Activated naive CD4-positive, alpha-beta T cell treated with anti-CD3 and anti-CD28 coated beads, Interleukin-2, amount 10 ng/mL, durations not matched to agents 7 days and 5 days (primary cell): ENCODE measurements at regions not wholly inside any gene's neighbourhood (a gene's known extent, or its start where the extent isn't known, plus 50 kb on each side); places are given as distances from the start of the nearest gene placed in this dataset.

Experiments used
- CTCF ChIA-PET: fragments of 350-600 bp; sonication (Branson Sonifier 250); formaldehyde crosslinking; loops from one replicate; lab custom pipeline; 2021; ENCODE audit warnings: antibody characterized with exemption; lab: Charles Lee
- DNase-seq: peaks from one replicate; pipeline ENCODE4 v3.0.0-alpha.2; 2020
- H3K27ac Mint-ChIP-seq: one replicate; pipeline ENCODE4 v1.8.0; 2021; ENCODE audit warnings: mild to moderate bottlenecking, moderate library complexity, mixed read lengths
- H3K27me3 Mint-ChIP-seq: one replicate; pipeline ENCODE4 v1.8.0; 2021; ENCODE audit warnings: mild to moderate bottlenecking, mixed read lengths
- H3K36me3 Mint-ChIP-seq: one replicate; pipeline ENCODE4 v1.8.0; 2021; ENCODE audit warnings: mixed read lengths
- H3K4me1 Mint-ChIP-seq: one replicate; pipeline ENCODE4 v1.8.0; 2021; ENCODE audit warnings: mixed read lengths
- H3K4me3 Mint-ChIP-seq: one replicate; pipeline ENCODE4 v1.8.0; 2021; ENCODE audit warnings: mild to moderate bottlenecking, moderate library complexity, mixed read lengths
- H3K9me3 Mint-ChIP-seq: one replicate; pipeline ENCODE4 v1.8.0; 2021; ENCODE audit warnings: mixed read lengths

DNA sequence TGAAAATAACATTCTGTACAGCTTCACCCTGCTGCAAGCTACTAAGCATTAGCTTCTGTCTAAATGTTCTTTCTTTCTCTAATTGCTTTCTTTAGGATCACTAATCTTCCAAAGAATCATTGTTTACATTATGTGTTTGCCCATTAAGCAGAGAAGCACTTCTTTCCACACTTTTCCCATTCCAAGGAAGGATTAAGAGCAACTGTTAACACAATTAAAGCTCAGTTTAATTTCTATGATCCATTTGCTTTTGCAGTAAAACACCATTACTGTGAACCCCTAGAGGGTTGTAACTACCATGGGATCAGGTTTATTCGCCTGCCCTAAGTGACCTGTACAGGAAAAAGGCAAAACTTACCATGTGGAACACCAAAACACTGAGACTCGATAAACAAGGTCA is 125.8 kb upstream of the ZNF385D start:
- no peaks in the 10 kb centered on the region for H3K36me3 Mint-ChIP-seq
- no peak overlapping the region for H3K4me3 Mint-ChIP-seq
- no peak overlapping the region for H3K27ac Mint-ChIP-seq
- CTCF ChIA-PET, result no interaction called here
- peaks cover 9% of the 10 kb centered on the region for H3K9me3 Mint-ChIP-seq
- H3K27me3 Mint-ChIP-seq, result no peaks in the 10 kb centered on the region
- H3K4me1 Mint-ChIP-seq, result no peaks in the 10 kb centered on the region
- DNase-seq, result no peak

DNA sequence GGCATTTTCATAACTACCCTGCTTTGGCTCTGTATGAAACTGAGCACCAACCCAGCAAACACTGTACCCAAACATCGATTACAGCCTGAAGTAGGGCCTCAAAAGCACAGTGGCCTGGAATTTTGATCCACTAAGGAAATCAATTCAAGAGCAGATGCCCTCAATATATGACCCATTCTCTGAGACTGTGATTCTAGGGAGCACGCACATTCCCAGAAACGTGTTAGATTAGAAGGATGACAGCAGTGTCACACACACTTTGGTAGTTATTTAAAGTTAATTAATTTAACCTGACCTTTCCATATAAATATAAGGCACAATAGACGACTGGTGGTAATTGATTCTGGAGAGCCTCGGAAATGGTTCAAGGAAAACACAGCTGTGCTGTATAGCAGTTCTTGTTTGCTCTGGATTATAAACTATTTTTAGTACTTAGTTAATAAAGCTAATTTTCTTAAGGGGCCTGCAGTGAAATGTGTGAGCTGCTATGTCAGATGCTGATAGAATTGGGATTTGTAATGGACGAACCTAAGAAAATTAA is 126.3 kb upstream of the ZNF385D start:
- Mint-ChIP-seq H3K27me3 (no peaks in the 10 kb centered on the region), H3K4me1 (no peaks in the 10 kb centered on the region), H3K36me3 (no peaks in the 10 kb centered on the region), H3K4me3 (no peak overlapping the region), H3K9me3 (peaks cover 9% of the 10 kb centered on the region), H3K27ac (no peak overlapping the region)
- no peak for DNase-seq
- CTCF ChIA-PET, result no interaction called here

DNA sequence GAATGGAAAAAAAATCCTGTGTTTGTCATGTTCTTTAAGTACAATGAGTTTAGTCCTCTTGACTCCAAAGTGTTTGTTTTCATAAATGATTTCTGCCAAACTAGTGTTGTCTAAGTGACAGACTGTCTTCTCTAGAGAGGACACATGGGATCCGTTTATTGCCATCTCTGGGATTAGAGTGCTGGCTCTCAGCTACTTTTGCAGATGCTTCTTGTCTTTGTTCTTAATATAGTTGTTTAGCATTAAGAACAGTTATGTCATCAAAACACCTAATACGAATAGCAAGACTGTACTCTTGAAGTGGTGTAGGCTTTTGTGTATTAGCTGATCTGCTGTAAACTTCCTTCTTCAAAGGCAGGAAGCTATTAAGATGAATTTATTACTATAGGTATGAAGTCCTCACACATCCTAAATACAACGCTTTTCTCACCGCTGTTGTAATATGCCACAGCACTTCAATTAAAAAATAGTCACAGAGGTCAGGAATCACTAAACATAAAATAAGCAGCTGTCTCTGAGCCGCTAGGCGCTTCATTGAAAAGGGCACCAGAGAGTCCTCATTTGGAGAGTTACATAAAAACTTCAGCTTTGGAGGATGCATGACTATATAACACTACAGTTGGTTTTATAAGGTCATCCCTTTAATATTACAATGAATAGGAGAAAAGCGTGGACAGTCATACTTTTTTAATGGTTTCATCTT is 128.3 kb upstream of the ZNF385D start:
- CTCF ChIA-PET, result no interaction called here
- no peaks in the 10 kb centered on the region for H3K36me3 Mint-ChIP-seq
- H3K27me3 Mint-ChIP-seq, result no peaks in the 10 kb centered on the region
- H3K27ac Mint-ChIP-seq, result no peak overlapping the region
- no peak overlapping the region for H3K4me3 Mint-ChIP-seq
- H3K9me3 Mint-ChIP-seq, result peaks cover 9% of the 10 kb centered on the region
- H3K4me1 Mint-ChIP-seq, result no peaks in the 10 kb centered on the region
- no peak for DNase-seq

DNA sequence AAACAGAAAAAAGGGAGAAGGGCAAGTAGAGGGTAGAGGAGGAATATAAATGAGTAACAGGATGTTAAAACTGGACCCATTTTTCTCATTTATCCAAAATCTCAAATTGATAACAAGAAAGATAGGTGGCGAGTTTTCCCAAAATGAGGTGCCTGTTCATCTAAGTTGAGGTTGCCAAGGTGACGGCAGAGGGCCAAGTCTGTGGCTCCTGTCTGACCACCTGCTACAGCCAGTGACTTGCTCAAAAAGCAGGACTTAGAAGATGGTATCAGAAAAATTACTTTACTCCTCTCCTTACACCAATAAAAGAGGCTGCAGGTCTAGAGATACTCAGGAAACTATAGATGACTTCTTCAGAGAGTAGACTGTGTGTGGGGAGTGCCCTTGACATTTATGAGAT is 137.6 kb upstream of the ZNF385D start:
- CTCF ChIA-PET, result no interaction called here
- no peak for DNase-seq
- Mint-ChIP-seq H3K4me1 (no peaks in the 10 kb centered on the region), H3K36me3 (no peaks in the 10 kb centered on the region), H3K27me3 (no peaks in the 10 kb centered on the region), H3K9me3 (no peaks in the 10 kb centered on the region), H3K4me3 (no peak overlapping the region), H3K27ac (no peak overlapping the region)

DNA sequence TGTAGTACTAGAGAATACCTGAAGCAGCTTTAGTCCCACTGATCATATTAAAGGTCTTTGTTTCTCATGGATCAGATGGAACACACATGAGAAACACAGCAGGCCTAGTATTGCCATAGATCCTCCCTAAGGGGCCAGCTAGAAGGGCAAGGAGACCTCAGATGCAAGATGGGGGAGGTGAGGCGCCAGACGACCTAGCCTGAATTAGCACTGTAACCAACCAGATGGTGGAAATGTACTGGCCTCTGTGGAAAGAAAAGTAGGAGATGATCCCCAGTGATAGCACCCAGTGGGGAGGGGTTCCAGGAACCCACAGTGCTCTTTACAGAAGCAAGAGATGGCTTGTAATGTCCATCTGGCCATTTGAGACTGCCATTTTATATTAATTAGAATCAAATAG is 138.2 kb upstream of the ZNF385D start:
- Mint-ChIP-seq H3K27me3 (no peaks in the 10 kb centered on the region), H3K9me3 (no peaks in the 10 kb centered on the region), H3K4me1 (no peaks in the 10 kb centered on the region), H3K36me3 (no peaks in the 10 kb centered on the region), H3K27ac (no peak overlapping the region), H3K4me3 (no peak overlapping the region)
- CTCF ChIA-PET, result no interaction called here
- DNase-seq, result no peak

DNA sequence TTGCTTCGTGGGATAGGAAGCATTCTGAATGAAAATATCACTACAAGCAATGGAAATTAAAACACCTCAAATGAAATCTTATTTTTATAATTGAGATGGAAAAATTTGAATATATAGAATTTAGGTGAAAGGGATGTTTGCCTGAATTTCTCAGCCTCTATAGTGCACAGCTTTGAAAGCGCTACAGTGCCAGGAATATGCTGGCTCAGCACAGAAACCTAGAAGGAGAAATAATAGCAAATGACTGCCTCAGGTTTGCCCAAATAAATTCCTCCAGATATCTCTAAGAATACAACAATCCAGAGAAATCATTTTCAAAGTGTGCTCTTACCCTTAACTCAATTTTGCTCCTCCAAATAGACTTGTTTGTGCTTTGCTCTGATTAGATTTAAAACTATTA is 141.1 kb upstream of the ZNF385D start:
- Mint-ChIP-seq H3K4me1 (no peaks in the 10 kb centered on the region), H3K4me3 (no peak overlapping the region), H3K36me3 (no peaks in the 10 kb centered on the region), H3K27ac (no peak overlapping the region), H3K9me3 (no peaks in the 10 kb centered on the region), H3K27me3 (no peaks in the 10 kb centered on the region)
- CTCF ChIA-PET, result no interaction called here
- DNase-seq, result no peak

DNA sequence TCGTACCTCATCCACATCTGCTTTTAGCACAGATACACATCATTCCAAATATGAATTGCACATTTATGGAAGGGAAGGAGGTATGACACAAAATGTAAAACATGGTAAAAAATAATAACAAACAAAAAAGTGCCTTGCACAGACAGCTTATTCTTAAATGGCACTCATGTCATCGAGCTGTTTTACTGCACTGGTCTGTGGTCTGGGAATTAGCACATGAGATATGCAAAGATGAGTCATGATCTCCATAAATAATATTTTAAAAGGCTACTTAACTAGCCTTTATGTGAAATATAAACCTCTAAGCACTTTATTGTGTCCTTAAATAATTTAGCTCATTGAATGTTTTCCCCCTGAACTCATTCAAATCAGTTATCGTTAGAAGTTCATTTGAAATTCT is 142.2 kb upstream of the ZNF385D start:
- no peak for DNase-seq
- Mint-ChIP-seq H3K27ac (no peak overlapping the region), H3K36me3 (no peaks in the 10 kb centered on the region), H3K27me3 (no peaks in the 10 kb centered on the region), H3K9me3 (no peaks in the 10 kb centered on the region), H3K4me3 (no peak overlapping the region), H3K4me1 (no peaks in the 10 kb centered on the region)
- CTCF ChIA-PET, result no interaction called here

DNA sequence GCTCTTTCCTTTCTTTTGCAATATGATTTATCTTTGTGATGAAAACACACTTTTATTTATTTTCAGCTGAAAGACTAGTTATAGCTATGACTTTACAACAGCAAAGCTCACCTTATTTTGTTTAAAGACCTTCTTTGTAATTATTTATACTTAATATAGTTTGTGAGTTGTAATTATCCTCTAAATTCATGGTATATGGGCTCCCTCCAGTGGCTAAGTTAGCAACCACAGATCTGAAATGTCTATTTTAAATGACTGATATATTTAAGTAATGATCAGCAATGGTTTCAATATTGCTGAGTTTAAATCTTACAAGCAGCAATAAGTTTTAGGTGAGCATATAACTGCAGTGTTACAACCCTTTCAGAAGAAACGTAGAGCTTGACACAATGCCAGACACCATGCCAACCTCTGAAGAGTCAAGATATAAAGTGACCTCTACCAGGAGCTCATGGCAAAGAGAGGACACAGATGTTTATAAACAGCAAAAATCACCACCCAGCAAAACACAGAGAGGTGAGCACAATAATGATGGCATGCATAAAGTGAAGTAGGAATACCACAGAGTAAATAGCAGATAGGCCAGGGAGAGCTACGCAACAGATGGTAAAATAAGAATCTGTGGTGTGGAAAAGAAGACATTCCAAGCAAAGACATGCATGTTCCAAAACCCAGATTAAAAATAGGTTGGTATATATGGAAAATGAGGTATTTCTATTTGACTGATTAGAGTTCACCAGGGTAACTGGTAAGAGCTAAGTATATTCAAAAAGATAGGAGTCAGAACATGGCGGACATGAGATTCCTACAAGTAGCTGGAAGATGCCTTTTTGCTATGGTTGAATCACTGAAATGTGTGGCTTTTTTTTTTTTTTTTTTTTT is 143.7 kb upstream of the ZNF385D start:
- Mint-ChIP-seq H3K27me3 (no peaks in the 10 kb centered on the region), H3K27ac (no peak overlapping the region), H3K4me3 (no peak overlapping the region), H3K36me3 (no peaks in the 10 kb centered on the region), H3K4me1 (no peaks in the 10 kb centered on the region), H3K9me3 (no peaks in the 10 kb centered on the region)
- CTCF ChIA-PET, result no interaction called here
- DNase-seq, result no peak

DNA sequence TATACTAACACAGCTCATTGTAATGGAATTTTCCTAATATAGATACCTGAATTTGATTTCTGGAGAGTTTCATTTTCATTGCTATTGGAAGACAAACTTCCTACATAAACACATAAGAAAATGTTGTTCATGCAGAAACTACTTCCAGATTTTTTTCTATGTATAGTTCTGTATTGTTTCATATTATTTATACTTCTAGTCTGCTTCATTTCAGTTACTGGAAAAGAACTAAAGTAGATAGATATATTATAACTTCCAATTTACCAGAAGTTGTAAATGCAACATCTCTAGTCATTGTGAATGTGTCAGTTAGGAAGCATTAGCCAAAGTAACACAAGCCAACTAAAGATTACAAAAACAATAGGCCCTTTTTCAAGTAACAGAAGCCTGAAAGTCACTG is 147.3 kb upstream of the ZNF385D start:
- DNase-seq, result no peak
- H3K4me1 Mint-ChIP-seq, result no peaks in the 10 kb centered on the region
- CTCF ChIA-PET, result no interaction called here
- H3K9me3 Mint-ChIP-seq, result no peaks in the 10 kb centered on the region
- H3K27ac Mint-ChIP-seq, result no peak overlapping the region
- H3K4me3 Mint-ChIP-seq, result no peak overlapping the region
- H3K27me3 Mint-ChIP-seq, result no peaks in the 10 kb centered on the region
- H3K36me3 Mint-ChIP-seq, result no peaks in the 10 kb centered on the region

DNA sequence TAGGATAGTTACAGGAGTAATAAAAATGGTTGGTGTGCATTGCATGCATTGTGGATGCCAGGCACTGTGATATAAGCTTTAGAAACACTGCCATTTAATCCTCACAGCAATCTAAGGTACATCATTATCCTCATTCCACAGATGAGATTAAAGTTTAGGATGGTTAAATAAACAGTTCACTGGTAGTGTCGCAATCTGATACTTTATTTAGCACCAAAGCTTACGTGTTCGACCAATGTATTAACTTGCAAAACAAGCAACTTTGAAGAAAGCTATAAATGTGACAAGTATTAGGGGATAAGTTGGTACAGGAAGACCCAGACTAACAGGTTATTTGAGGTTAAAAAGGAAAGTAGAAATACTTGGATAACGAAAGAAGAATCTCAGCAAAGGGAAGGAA is 150.5 kb upstream of the ZNF385D start:
- H3K4me1 Mint-ChIP-seq, result no peaks in the 10 kb centered on the region
- no peak overlapping the region for H3K27ac Mint-ChIP-seq
- no peak overlapping the region for H3K4me3 Mint-ChIP-seq
- DNase-seq, result no peak
- H3K27me3 Mint-ChIP-seq, result no peaks in the 10 kb centered on the region
- no peaks in the 10 kb centered on the region for H3K9me3 Mint-ChIP-seq
- no peaks in the 10 kb centered on the region for H3K36me3 Mint-ChIP-seq
- CTCF ChIA-PET, result no interaction called here

DNA sequence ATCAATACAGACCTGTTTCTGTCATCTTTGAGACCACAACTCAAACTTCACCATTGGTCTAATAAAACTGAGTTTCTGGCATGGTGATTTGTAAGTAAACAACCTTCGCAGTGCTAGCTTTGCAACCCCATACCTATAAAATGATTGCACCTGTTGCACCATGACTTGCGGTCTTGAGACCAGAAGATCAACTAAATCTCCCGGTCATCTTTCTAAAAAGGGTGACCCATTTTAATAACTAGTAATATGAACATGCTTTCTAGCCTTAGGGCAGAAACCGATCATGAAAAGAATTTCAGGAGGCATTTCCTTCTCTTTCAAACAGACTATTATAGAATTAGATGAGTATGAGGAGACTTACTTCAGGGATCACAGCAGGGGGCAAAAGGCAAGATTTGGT is 151.9 kb upstream of the ZNF385D start:
- no peaks in the 10 kb centered on the region for H3K27me3 Mint-ChIP-seq
- H3K36me3 Mint-ChIP-seq, result no peaks in the 10 kb centered on the region
- H3K4me1 Mint-ChIP-seq, result no peaks in the 10 kb centered on the region
- H3K4me3 Mint-ChIP-seq, result no peak overlapping the region
- H3K27ac Mint-ChIP-seq, result no peak overlapping the region
- no peaks in the 10 kb centered on the region for H3K9me3 Mint-ChIP-seq
- no peak for DNase-seq
- CTCF ChIA-PET, result no interaction called here

DNA sequence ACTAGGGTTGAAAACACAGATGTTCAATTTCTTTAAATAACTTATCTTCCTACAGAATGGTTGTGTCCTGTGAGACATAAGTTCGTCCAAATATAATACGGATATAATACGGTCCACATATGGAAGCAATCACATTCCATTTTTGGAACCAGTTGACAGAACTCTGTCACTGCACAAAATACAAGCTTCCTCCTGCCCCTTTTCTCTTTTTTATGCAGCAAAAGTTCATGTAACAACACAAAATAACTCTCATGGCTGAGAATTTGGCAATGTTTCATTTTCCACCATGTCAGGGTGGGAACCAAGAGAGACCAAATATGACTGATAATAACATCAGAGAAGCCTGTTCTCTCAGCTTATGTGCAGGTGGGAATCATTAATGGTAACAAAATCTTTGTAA is 158.1 kb upstream of the ZNF385D start:
- Mint-ChIP-seq H3K36me3 (no peaks in the 10 kb centered on the region), H3K9me3 (no peaks in the 10 kb centered on the region), H3K4me1 (no peaks in the 10 kb centered on the region), H3K27ac (no peak overlapping the region), H3K27me3 (no peaks in the 10 kb centered on the region), H3K4me3 (no peak overlapping the region)
- CTCF ChIA-PET, result no interaction called here
- DNase-seq, result no peak

DNA sequence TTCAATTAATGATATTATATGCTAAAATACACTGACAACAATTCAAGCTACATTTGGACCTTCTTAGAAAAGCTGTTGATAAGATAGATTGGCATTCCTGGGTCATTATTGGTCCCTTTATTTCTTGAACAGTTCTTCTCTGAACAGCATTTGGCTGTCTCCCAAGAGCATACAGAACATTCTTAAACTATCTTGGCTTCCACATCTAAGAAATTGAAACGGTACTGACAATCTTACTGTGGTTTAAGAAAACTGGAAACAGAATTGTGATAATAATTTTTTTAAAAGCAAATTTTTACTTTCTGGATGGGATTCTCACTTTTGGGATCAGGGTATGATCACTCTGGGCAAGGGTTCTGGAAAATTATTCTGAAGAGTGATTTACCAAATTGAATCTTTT is 161.7 kb upstream of the ZNF385D start:
- CTCF ChIA-PET, result no interaction called here
- DNase-seq, result no peak
- H3K9me3 Mint-ChIP-seq, result no peaks in the 10 kb centered on the region
- H3K4me3 Mint-ChIP-seq, result no peak overlapping the region
- no peak overlapping the region for H3K27ac Mint-ChIP-seq
- no peaks in the 10 kb centered on the region for H3K27me3 Mint-ChIP-seq
- H3K4me1 Mint-ChIP-seq, result no peaks in the 10 kb centered on the region
- H3K36me3 Mint-ChIP-seq, result no peaks in the 10 kb centered on the region

DNA sequence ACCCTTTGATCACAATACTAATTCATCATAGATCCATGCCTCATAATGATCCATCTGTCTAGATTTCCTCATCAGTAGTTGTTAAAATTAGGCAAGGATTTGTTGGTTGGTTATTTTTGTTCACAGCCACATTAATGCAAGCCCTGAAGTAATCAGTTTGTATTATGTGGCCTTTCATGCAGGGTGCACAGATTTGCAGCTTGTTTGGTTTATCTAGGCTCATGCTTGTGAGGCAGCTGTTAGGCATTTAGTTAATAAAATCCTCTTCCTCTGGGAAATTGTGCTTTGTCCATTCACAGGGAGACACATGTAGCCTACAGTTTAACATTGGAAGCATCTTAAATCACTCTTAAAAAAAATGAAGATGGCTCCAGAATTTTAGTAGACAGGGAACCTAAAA is 162.8 kb upstream of the ZNF385D start:
- DNase-seq, result no peak
- Mint-ChIP-seq H3K9me3 (peaks cover 2% of the 10 kb centered on the region), H3K36me3 (no peaks in the 10 kb centered on the region), H3K27me3 (no peaks in the 10 kb centered on the region), H3K4me3 (no peak overlapping the region), H3K27ac (no peak overlapping the region), H3K4me1 (no peaks in the 10 kb centered on the region)
- CTCF ChIA-PET, result no interaction called here

DNA sequence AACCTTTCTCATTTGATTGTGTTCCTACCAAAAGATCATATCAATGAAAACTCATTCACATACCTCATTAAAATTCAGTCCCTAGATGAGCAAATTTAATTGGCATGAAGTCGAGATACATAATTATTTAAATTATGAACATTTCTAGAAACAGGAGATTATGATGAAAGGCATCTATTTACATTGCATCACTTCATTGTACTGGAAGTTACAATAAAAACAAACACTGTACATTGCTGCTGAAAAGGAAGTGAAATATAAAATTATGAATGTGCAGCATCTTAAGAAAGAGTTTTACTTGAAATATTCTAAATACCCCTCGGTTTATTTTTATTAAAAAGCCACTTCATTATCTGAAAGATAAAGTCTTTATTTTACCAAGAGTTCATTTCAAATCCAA is 163.4 kb upstream of the ZNF385D start:
- Mint-ChIP-seq H3K36me3 (no peaks in the 10 kb centered on the region), H3K9me3 (peaks cover 5% of the 10 kb centered on the region), H3K27ac (no peak overlapping the region), H3K4me1 (no peaks in the 10 kb centered on the region), H3K27me3 (no peaks in the 10 kb centered on the region), H3K4me3 (no peak overlapping the region)
- no peak for DNase-seq
- CTCF ChIA-PET, result no interaction called here
